Natural killer cell (primary cell): ENCODE measurements at regions not wholly inside any gene's neighbourhood (a gene's known extent, or its start where the extent isn't known, plus 50 kb on each side); places are given as distances from the start of the nearest gene placed in this dataset.

Source experiments
- ATAC-seq, 3 donors: fragments of 150-1000 bp in 2 of 3; fragments of 200-7000 bp in 1 of 3; cut with Tn5 transposase; 1 replicate in 1 of 3; 2 replicates in 2 of 3; pipeline ENCODE4 v1.10.0; 2021; ENCODE audit warnings: mild to moderate bottlenecking in 2 of 3, moderate library complexity in 2 of 3
- DNase-seq, 2 donors: peaks; one replicate each; pipeline versions ENCODE4 v3.0.0 to v3.0.0-alpha.2; 2013 to 2021; ENCODE audit warnings: mixed read lengths in 1 of 2
- H3K27ac ChIP-seq: one replicate; pipeline ENCODE4 v1.5.1; 2013; ENCODE audit warnings: mild to moderate bottlenecking, low read length
- H3K27me3 ChIP-seq: one replicate; pipeline ENCODE4 v1.6.1; 2013; ENCODE audit warnings: low read length; ENCODE audit not compliant: control insufficient read depth, insufficient read depth
- H3K36me3 ChIP-seq: one replicate; pipeline ENCODE4 v1.6.1; 2013; ENCODE audit warnings: low read length; ENCODE audit not compliant: control insufficient read depth, insufficient read depth
- H3K4me1 ChIP-seq: one replicate; pipeline ENCODE4 v1.6.1; 2013; ENCODE audit warnings: low read length; ENCODE audit not compliant: control insufficient read depth, insufficient read depth
- H3K4me3 ChIP-seq: one replicate; pipeline ENCODE4 v1.5.1; 2013; ENCODE audit warnings: low read length
- H3K9me3 ChIP-seq: one replicate; pipeline ENCODE4 v1.6.1; 2013; ENCODE audit warnings: low read length; ENCODE audit not compliant: control insufficient read depth, insufficient read depth
- H3K27ac Mint-ChIP-seq, 2 donors: one replicate each; pipeline ENCODE4 v1.8.0; 2022; ENCODE audit warnings: mild to moderate bottlenecking in 2 of 2, mixed read lengths in 2 of 2, moderate library complexity in 1 of 2
- H3K27me3 Mint-ChIP-seq, 2 donors: one replicate each; pipeline ENCODE4 v1.8.0; 2022; ENCODE audit warnings: low read depth in 2 of 2, mixed read lengths in 2 of 2
- H3K36me3 Mint-ChIP-seq: one replicate; pipeline ENCODE4 v1.8.0; 2022; ENCODE audit warnings: mixed read lengths
- H3K4me1 Mint-ChIP-seq, 2 donors: one replicate each; pipeline ENCODE4 v1.8.0; 2022; ENCODE audit warnings: mixed read lengths in 2 of 2
- H3K4me3 Mint-ChIP-seq: one replicate; pipeline ENCODE4 v1.8.0; 2022; ENCODE audit warnings: mild to moderate bottlenecking, moderate library complexity, mixed read lengths
- H3K9me3 Mint-ChIP-seq, 2 donors: one replicate each; pipeline ENCODE4 v1.8.0; 2022; ENCODE audit warnings: mixed read lengths in 2 of 2
- WGBS: methylation state at CpG from one replicate; pipeline ENCODE4 v1.1.7; 2013; ENCODE audit warnings: missing lambda C conversion rate; ENCODE audit not compliant: insufficient coverage; 5-methylcytosine and 5-hydroxymethylcytosine counted together
- intact Hi-C: fragments of 100-400 bp; cut with micrococcal nuclease; formaldehyde crosslinking; loops from one replicate; pipeline ENCODE4 v1.14.2; 2022
- TF ChIP-seq, protein P1 (sequence below): fragments of 200-600 bp; IDR thresholded peaks from one replicate; pipeline ENCODE4 v1.8.0; 2022; ENCODE audit warnings: antibody characterized with exemption

DNA sequence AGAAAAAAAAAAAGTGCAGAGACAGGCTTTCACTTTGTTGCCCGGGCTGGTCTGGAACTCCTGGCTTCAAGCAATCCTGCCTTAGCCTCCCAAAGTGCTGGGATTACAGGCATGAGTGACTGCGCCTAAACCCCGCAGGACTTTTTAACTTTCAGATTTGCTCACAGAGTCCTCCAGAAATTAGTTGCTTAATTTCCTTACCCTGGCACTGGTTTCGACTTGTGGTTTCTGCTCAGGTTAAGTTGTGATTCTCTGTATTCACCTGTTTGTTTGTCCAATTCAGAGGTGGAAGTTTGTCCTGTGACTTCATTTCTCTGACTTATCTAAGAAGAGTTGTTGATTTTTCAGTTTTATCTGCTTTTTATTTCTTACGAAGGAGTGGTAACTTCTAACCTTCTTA, 238.1 kb downstream of the TMEM182 start:
- H3K27me3 Mint-ChIP-seq: no peaks in the 10 kb centered on the region

DNA sequence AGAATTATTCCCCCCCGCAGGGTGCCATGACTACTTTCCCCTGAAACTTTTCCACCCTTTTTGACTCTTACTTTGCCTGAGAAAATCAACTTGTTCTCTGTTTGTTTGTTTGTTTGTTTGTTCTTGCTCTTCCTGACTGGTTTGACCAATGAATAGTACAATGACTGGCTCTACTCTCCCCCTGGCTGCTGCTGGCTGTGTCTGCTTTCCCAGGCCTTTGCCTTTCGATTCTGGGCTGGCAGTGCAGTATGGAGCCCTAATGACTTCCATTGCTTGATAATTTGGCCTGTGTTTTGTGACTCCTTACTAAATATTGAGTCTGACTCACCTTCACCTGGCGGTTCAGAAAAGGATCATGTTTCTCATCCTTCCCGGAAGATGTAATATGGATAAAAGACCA, 241.1 kb downstream of the TMEM182 start:
- Histone ChIP-seq H3K4me3 (no peak overlapping the region), H3K9me3 (no peaks in the 10 kb centered on the region), H3K27me3 (no peaks in the 10 kb centered on the region), H3K36me3 (no peaks in the 10 kb centered on the region), H3K4me1 (no peaks in the 10 kb centered on the region), H3K27ac (no peak overlapping the region)
- ATAC-seq: no peak
- 96% methylated on average over 3 of the region's 4 CpGs for WGBS
- Mint-ChIP-seq H3K4me1 (no peaks in the 10 kb centered on the region), H3K27ac (no peak overlapping the region), H3K9me3 (peaks cover 0 to 5% of the 10 kb centered on the region in 2 donors), H3K36me3 (no peaks in the 10 kb centered on the region), H3K27me3 (no peaks in the 10 kb centered on the region), H3K4me3 (no peak overlapping the region)
- TF ChIP-seq, protein P1, sequence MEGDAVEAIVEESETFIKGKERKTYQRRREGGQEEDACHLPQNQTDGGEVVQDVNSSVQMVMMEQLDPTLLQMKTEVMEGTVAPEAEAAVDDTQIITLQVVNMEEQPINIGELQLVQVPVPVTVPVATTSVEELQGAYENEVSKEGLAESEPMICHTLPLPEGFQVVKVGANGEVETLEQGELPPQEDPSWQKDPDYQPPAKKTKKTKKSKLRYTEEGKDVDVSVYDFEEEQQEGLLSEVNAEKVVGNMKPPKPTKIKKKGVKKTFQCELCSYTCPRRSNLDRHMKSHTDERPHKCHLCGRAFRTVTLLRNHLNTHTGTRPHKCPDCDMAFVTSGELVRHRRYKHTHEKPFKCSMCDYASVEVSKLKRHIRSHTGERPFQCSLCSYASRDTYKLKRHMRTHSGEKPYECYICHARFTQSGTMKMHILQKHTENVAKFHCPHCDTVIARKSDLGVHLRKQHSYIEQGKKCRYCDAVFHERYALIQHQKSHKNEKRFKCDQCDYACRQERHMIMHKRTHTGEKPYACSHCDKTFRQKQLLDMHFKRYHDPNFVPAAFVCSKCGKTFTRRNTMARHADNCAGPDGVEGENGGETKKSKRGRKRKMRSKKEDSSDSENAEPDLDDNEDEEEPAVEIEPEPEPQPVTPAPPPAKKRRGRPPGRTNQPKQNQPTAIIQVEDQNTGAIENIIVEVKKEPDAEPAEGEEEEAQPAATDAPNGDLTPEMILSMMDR: no peak
- DNase-seq: no peak
- intact Hi-C loops: no loop called here

More for the DNA sequence above, 238.1 kb downstream of the TMEM182 start:
- H3K27me3 ChIP-seq: peaks cover 2% of the 10 kb centered on the region
- no peaks in the 10 kb centered on the region for H3K9me3 ChIP-seq
- H3K4me1 ChIP-seq: no peaks in the 10 kb centered on the region
- ATAC-seq: no peak
- no peak overlapping the region for H3K4me3 Mint-ChIP-seq
- no peaks in the 10 kb centered on the region for H3K36me3 ChIP-seq
- intact Hi-C loops: no loop called here
- H3K27ac ChIP-seq: no peak overlapping the region
- peaks cover 0 to 5% of the 10 kb centered on the region in 2 donors for H3K9me3 Mint-ChIP-seq
- H3K4me3 ChIP-seq: no peak overlapping the region
- no peaks in the 10 kb centered on the region for H3K4me1 Mint-ChIP-seq
- H3K27ac Mint-ChIP-seq: no peak overlapping the region
- 69% methylated on average over 4 of the region's 5 CpGs for WGBS
- H3K36me3 Mint-ChIP-seq: no peaks in the 10 kb centered on the region
- DNase-seq: no peak
- TF ChIP-seq, protein P1: no peak

DNA sequence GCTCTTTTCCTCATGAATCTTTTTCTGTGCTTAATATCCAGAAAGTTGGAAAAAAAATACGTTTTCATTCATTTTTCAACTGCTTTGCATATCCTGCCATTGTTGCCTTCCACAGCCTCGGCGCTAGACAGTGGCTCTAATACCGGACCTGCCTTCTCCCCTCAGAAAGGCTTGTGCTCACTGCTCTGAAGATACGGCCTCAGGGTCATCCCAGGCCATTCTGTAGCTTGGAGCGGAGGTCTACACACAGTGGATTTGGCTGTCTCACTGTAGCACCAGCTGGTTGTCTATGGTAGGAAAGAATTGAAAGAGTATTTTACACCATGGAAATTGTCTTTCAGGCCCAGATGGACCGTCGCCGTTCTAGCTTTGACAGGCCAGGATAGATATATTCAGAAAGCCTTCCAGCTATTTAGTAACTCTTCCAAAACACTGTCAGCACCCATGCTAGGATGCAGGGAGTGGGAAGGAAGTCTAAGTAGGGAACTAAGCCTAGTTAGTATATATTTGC, 242.0 kb downstream of the TMEM182 start:
- no peaks in the 10 kb centered on the region for H3K27me3 Mint-ChIP-seq
- Histone ChIP-seq H3K27ac (no peak overlapping the region), H3K27me3 (no peaks in the 10 kb centered on the region), H3K4me3 (no peak overlapping the region), H3K4me1 (no peaks in the 10 kb centered on the region), H3K9me3 (no peaks in the 10 kb centered on the region), H3K36me3 (no peaks in the 10 kb centered on the region)
- H3K9me3 Mint-ChIP-seq: peaks cover 0 to 2% of the 10 kb centered on the region in 2 donors
- TF ChIP-seq, protein P1: no peak
- no peak for ATAC-seq
- H3K4me3 Mint-ChIP-seq: no peak overlapping the region
- no peaks in the 10 kb centered on the region for H3K4me1 Mint-ChIP-seq
- WGBS: 91% methylated on average over 9 of the region's 9 CpGs
- intact Hi-C loops: no loop called here
- H3K27ac Mint-ChIP-seq: no peak overlapping the region
- H3K36me3 Mint-ChIP-seq: no peaks in the 10 kb centered on the region
- no peak for DNase-seq

DNA sequence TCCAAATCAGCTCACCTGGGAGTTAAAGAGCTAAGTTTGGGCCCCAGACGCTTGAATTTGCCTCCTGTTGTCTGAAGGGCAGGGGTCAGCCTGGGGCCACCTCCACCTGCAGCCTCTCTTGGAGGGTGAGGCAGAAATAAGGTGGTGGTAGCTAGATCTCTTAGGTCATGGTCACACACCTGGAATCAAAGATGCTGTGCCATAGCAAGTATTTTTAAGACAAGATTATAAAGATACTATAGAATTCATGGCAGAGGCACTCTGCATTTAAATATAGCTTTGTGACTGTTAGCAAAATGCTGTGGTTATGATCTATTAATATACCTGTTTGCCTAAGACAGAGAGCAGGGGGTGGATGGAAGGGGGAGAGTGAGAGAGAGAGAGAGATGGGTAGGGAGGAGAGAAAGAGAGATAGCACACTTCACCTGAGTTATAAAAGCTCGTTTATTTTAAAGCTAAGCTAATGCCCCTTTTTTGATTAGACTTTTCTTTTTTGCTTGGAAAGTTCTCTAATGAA, 242.7 kb downstream of the TMEM182 start:
- H3K36me3 Mint-ChIP-seq: no peaks in the 10 kb centered on the region
- H3K27me3 Mint-ChIP-seq: no peaks in the 10 kb centered on the region
- ATAC-seq: no peak
- H3K9me3 Mint-ChIP-seq: peaks cover 0 to 2% of the 10 kb centered on the region in 2 donors
- Histone ChIP-seq H3K36me3 (no peaks in the 10 kb centered on the region), H3K4me1 (no peaks in the 10 kb centered on the region), H3K27me3 (no peaks in the 10 kb centered on the region), H3K9me3 (no peaks in the 10 kb centered on the region), H3K27ac (no peak overlapping the region), H3K4me3 (no peak overlapping the region)
- no peaks in the 10 kb centered on the region for H3K4me1 Mint-ChIP-seq
- H3K27ac Mint-ChIP-seq: no peak overlapping the region
- DNase-seq: no peak
- no peak overlapping the region for H3K4me3 Mint-ChIP-seq
- WGBS: 68% methylated on average over 2 of the region's 2 CpGs
- intact Hi-C loops: no loop called here
- TF ChIP-seq, protein P1: no peak
